H9 (cell line): ENCODE measurements at regions not wholly inside any gene's neighbourhood (a gene's known extent, or its start where the extent isn't known, plus 50 kb on each side); places are given as distances from the start of the nearest gene placed in this dataset.

ENCODE experiments used
- DNase-seq: peaks from one replicate; pipeline ENCODE4 v3.0.0-alpha.2; 2017
- H2AFZ ChIP-seq: one replicate; pipeline ENCODE4 v1.6.1; 2013; ENCODE audit warnings: mild to moderate bottlenecking, low read length, control low read depth, moderate library complexity
- H2AK5ac ChIP-seq: 2 replicates; pipeline ENCODE4 v1.6.1; 2013; ENCODE audit warnings: low read length, control low read depth, mixed read lengths; ENCODE audit not compliant: insufficient read length
- H2BK120ac ChIP-seq: one replicate; pipeline ENCODE4 v1.6.1; 2013; ENCODE audit warnings: low read depth, mild to moderate bottlenecking, low read length, control low read depth, inconsistent platforms; ENCODE audit not compliant: poor library complexity, severe bottlenecking
- H2BK12ac ChIP-seq: 2 replicates; pipeline ENCODE4 v1.6.1; 2013; ENCODE audit warnings: low read length, control low read depth, mixed read lengths, low read depth; ENCODE audit not compliant: insufficient read length
- H2BK15ac ChIP-seq: 2 replicates; pipeline ENCODE4 v1.6.1; 2013; ENCODE audit warnings: low read depth, low read length, control low read depth
- H2BK20ac ChIP-seq: one replicate; pipeline ENCODE4 v1.6.1; 2013; ENCODE audit warnings: low read depth, mild to moderate bottlenecking, low read length, control low read depth, inconsistent platforms; ENCODE audit not compliant: poor library complexity, severe bottlenecking
- H2BK5ac ChIP-seq: 2 replicates; pipeline ENCODE4 v1.6.1; 2013; ENCODE audit warnings: low read length, control low read depth, mixed read lengths; ENCODE audit not compliant: insufficient read length
- H3K14ac ChIP-seq: 2 replicates; pipeline ENCODE4 v1.6.1; 2013; ENCODE audit warnings: low read length, control low read depth; ENCODE audit not compliant: insufficient read depth
- H3K18ac ChIP-seq: 2 replicates; pipeline ENCODE4 v1.6.1; 2013; ENCODE audit warnings: low read depth, mild to moderate bottlenecking, mixed read lengths, low read length, control low read depth; ENCODE audit not compliant: insufficient read length
- H3K23ac ChIP-seq: 2 replicates; pipeline ENCODE4 v1.6.1; 2013; ENCODE audit warnings: low read length, control low read depth, mixed read lengths, low read depth; ENCODE audit not compliant: insufficient read length
- H3K23me2 ChIP-seq: 2 replicates; pipeline ENCODE4 v1.6.1; 2013; ENCODE audit warnings: low read depth, mild to moderate bottlenecking, mixed read lengths, low read length, control low read depth; ENCODE audit not compliant: insufficient read length, poor library complexity, severe bottlenecking
- H3K27ac ChIP-seq: 2 replicates; pipeline ENCODE4 v1.5.1; 2013; ENCODE audit warnings: low read length, control low read depth, mixed read lengths, low read depth; ENCODE audit not compliant: insufficient read length
- H3K27me3 ChIP-seq: 2 replicates; pipeline ENCODE4 v1.6.1; 2013; ENCODE audit warnings: low read length, control low read depth, inconsistent platforms; ENCODE audit not compliant: insufficient read depth
- H3K4ac ChIP-seq: 2 replicates; pipeline ENCODE4 v1.6.1; 2013; ENCODE audit warnings: low read depth, mild to moderate bottlenecking, control low read depth, inconsistent platforms, low read length, moderate library complexity
- H3K4me1 ChIP-seq: 2 replicates; pipeline ENCODE4 v1.6.1; 2013; ENCODE audit warnings: low read length, control low read depth, inconsistent platforms; ENCODE audit not compliant: insufficient read depth
- H3K4me2 ChIP-seq: 2 replicates; pipeline ENCODE4 v1.6.1; 2013; ENCODE audit warnings: low read length, control low read depth, mixed read lengths; ENCODE audit not compliant: insufficient read length, insufficient read depth
- H3K56ac ChIP-seq: 2 replicates; pipeline ENCODE4 v1.6.1; 2013; ENCODE audit warnings: low read depth, mild to moderate bottlenecking, mixed read lengths, low read length, control low read depth; ENCODE audit not compliant: insufficient read length
- H3K79me1 ChIP-seq: 2 replicates; pipeline ENCODE4 v1.6.1; 2013; ENCODE audit warnings: low read depth, mild to moderate bottlenecking, moderate library complexity, low read length, control low read depth, inconsistent platforms; ENCODE audit not compliant: insufficient read depth, poor library complexity, severe bottlenecking
- H3K79me2 ChIP-seq: 2 replicates; pipeline ENCODE4 v1.6.1; 2013; ENCODE audit warnings: low read length, control low read depth, inconsistent platforms; ENCODE audit not compliant: insufficient read depth
- H3K9ac ChIP-seq: 2 replicates; pipeline ENCODE4 v1.6.1; 2013; ENCODE audit warnings: low read length, control low read depth, mixed read lengths; ENCODE audit not compliant: insufficient read length; ENCODE audit errors: extremely low read depth
- H3K9me3 ChIP-seq: one replicate; pipeline ENCODE4 v1.6.1; 2013; ENCODE audit warnings: low read depth, low read length, inconsistent platforms; ENCODE audit not compliant: control insufficient read depth
- H3T11ph ChIP-seq: one replicate; pipeline ENCODE4 v1.6.1; 2013; ENCODE audit warnings: mild to moderate bottlenecking, low read length, control low read depth, inconsistent platforms
- H4K20me1 ChIP-seq: one replicate; pipeline ENCODE4 v1.6.1; 2013; ENCODE audit not compliant: control insufficient read depth, insufficient read length, insufficient read depth
- H4K5ac ChIP-seq: 2 replicates; pipeline ENCODE4 v1.6.1; 2013; ENCODE audit warnings: low read depth, mild to moderate bottlenecking, mixed read lengths, low read length, control low read depth; ENCODE audit not compliant: insufficient read length
- H4K8ac ChIP-seq: replicated peaks from 2 replicates; pipeline ENCODE4 v1.6.1; 2013; ENCODE audit warnings: low read length, control low read depth, mixed read lengths, low read depth; ENCODE audit not compliant: insufficient read length
- H4K91ac ChIP-seq: 2 replicates; pipeline ENCODE4 v1.6.1; 2013; ENCODE audit warnings: low read depth, mild to moderate bottlenecking, moderate library complexity, mixed read lengths, low read length, control low read depth; ENCODE audit not compliant: insufficient read length
- H3K27ac Mint-ChIP-seq, 3 experiments: 2 replicates in 2 of 3; 3 replicates in 1 of 3; pipeline ENCODE4 v1.8.0; 2020 to 2021; ENCODE audit warnings: mixed read lengths in 3 of 3, mild to moderate bottlenecking in 1 of 3, moderate library complexity in 1 of 3
- H3K27me3 Mint-ChIP-seq: 2 replicates; pipeline ENCODE4 v1.8.0; 2021; ENCODE audit warnings: low read depth, mild to moderate bottlenecking, moderate library complexity, mixed read lengths
- H3K36me3 Mint-ChIP-seq, 3 experiments: 2 replicates in 2 of 3; 3 replicates in 1 of 3; pipeline ENCODE4 v1.8.0; 2020 to 2021; ENCODE audit warnings: low read depth in 3 of 3, mixed read lengths in 3 of 3; ENCODE audit not compliant: insufficient read depth in 1 of 3
- H3K4me1 Mint-ChIP-seq, 2 experiments: 2 replicates each; pipeline ENCODE4 v1.8.0; 2020; ENCODE audit warnings: mixed read lengths in 2 of 2
- H3K4me3 Mint-ChIP-seq, 2 experiments: 2 replicates in 1 of 2; 3 replicates in 1 of 2; pipeline ENCODE4 v1.8.0; 2020 to 2021; ENCODE audit warnings: mild to moderate bottlenecking in 2 of 2, mixed read lengths in 2 of 2, moderate library complexity in 1 of 2
- H3K9me3 Mint-ChIP-seq, 2 experiments: 2 replicates in 1 of 2; 3 replicates in 1 of 2; pipeline ENCODE4 v1.8.0; 2020; ENCODE audit warnings: mild to moderate bottlenecking in 2 of 2, mixed read lengths in 2 of 2, moderate library complexity in 1 of 2
- WGBS: extraction: QIAGEN DNeasy Blood & Tissue Kit; methylation state at CpG from one replicate; pipeline ENCODE4 v1.1.7; 2013; ENCODE audit warnings: missing lambda C conversion rate, low lambda C conversion rate, mixed read lengths; ENCODE audit not compliant: insufficient read length; ENCODE audit errors: extremely low coverage; 5-methylcytosine and 5-hydroxymethylcytosine counted together
- TF ChIP-seq, protein P1 (sequence below): fragments of 200-600 bp; sonication (generic); conservative IDR thresholded peaks from 3 replicates; pipeline ENCODE4 v1.8.0; 2021; ENCODE audit warnings: antibody characterized with exemption, mild to moderate bottlenecking

DNA sequence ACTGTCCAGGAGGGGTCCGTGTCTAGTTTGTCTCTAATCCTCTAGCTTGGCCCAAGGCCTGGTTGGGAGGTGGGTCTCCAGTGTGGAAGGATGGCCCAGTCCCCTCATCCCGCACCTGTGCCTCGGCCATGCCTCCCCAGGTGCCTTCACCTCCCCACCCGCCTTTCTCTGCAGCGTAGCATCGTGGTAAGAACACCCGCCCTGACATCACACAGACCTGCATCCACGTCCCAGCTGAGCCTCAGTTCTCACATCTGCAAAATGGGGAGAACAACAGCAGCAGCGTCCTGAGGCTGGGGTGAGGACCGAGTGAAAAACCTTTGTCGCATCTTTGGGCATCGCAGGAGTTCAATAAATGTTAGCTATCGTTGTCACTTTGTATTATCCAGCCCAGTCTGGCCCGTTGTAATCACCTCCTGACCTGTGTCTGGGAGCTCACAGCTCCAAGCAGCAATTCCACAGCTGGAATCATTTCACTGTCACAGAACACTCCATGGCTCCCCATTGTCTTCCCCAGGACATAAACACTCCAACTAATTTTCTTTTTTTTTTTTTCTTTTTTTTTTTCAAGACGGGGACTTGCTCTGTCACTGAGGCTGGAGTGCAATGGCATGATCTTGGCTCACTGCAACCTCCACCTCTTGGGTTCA is 181.2 kb upstream of the IER5L start:
- Mint-ChIP-seq H3K36me3 (peaks cover 0 to 4% (median 4%) of the 10 kb centered on the region in 3 experiments; a peak in 4 of 7 replicates), H3K4me3 (no peak overlapping the region), H3K27ac (peak overlapping the region in 1 of 3 experiments; percentile 68; a peak in 1 of 7 replicates), H3K9me3 (peaks cover 4 to 5% of the 10 kb centered on the region in 2 experiments), H3K4me1 (peaks cover 9 to 16% of the 10 kb centered on the region in 2 experiments), H3K27me3 (peaks cover 11% of the 10 kb centered on the region)
- no peak overlapping the region for H4K91ac ChIP-seq
- no peak overlapping the region for H3K4me2 ChIP-seq
- H2BK15ac ChIP-seq: no peak overlapping the region
- no peaks in the 10 kb centered on the region for H3K79me1 ChIP-seq
- H3K23ac ChIP-seq: no peak overlapping the region
- H3K27ac ChIP-seq: no peak overlapping the region
- no peak overlapping the region for H3K18ac ChIP-seq
- no peak overlapping the region for H4K5ac ChIP-seq
- H2BK12ac ChIP-seq: no peak overlapping the region
- no peak overlapping the region for H2BK120ac ChIP-seq
- H3K14ac ChIP-seq: no peak overlapping the region
- H3K4me1 ChIP-seq: no peaks in the 10 kb centered on the region
- no peaks in the 10 kb centered on the region for H3K79me2 ChIP-seq
- no peak overlapping the region for H2BK20ac ChIP-seq
- no CpG with 5 or more reads among the region's 15 CpGs for WGBS
- no peak overlapping the region for H2AFZ ChIP-seq
- H3K27me3 ChIP-seq: no peaks in the 10 kb centered on the region
- no peak overlapping the region for H4K8ac ChIP-seq
- DNase-seq: no peak
- TF ChIP-seq, protein P1, sequence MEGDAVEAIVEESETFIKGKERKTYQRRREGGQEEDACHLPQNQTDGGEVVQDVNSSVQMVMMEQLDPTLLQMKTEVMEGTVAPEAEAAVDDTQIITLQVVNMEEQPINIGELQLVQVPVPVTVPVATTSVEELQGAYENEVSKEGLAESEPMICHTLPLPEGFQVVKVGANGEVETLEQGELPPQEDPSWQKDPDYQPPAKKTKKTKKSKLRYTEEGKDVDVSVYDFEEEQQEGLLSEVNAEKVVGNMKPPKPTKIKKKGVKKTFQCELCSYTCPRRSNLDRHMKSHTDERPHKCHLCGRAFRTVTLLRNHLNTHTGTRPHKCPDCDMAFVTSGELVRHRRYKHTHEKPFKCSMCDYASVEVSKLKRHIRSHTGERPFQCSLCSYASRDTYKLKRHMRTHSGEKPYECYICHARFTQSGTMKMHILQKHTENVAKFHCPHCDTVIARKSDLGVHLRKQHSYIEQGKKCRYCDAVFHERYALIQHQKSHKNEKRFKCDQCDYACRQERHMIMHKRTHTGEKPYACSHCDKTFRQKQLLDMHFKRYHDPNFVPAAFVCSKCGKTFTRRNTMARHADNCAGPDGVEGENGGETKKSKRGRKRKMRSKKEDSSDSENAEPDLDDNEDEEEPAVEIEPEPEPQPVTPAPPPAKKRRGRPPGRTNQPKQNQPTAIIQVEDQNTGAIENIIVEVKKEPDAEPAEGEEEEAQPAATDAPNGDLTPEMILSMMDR: no peak
- H3T11ph ChIP-seq: no peak overlapping the region
- H3K4ac ChIP-seq: no peak overlapping the region
- H2BK5ac ChIP-seq: no peak overlapping the region
- no peak overlapping the region for H3K56ac ChIP-seq
- no peaks in the 10 kb centered on the region for H3K23me2 ChIP-seq
- no peak overlapping the region for H2AK5ac ChIP-seq
- H3K9me3 ChIP-seq: no peaks in the 10 kb centered on the region
- H4K20me1 ChIP-seq: no peaks in the 10 kb centered on the region
- no peak overlapping the region for H3K9ac ChIP-seq
